AG04450 (cell line): ENCODE measurements at regions not wholly inside any gene's neighbourhood (a gene's known extent, or its start where the extent isn't known, plus 50 kb on each side); places are given as distances from the start of the nearest gene placed in this dataset.
"Not testable (repeated sequence)": the region's sequence is repeated elsewhere in the genome, so short reads cannot be mapped to it uniquely, and the experiment has no call there.

Source experiments
- CTCF ChIA-PET: fragments of 300-600, 350-600 bp; formaldehyde crosslinking; extraction: SDS; loops from one replicate; lab custom pipeline; 2022; ENCODE audit warnings: antibody characterized with exemption, inconsistent platforms; lab: Charles Lee
- POLR2A ChIA-PET: fragments of 350-600 bp; formaldehyde crosslinking; extraction: SDS; loops from one replicate; lab custom pipeline; 2021; ENCODE audit warnings: antibody characterized with exemption, inconsistent platforms; lab: Yijun Ruan, JAX
- DNase-seq: peaks from one replicate; pipeline ENCODE4 v3.0.0-alpha.2; 2011; ENCODE audit warnings: low read depth, low spot score
- H3K27ac ChIP-seq: one replicate; pipeline ENCODE4 v1.5.1; 2012; ENCODE audit warnings: low read depth, low read length, control low read depth
- H3K27me3 ChIP-seq: one replicate; pipeline ENCODE4 v1.6.0; 2012; ENCODE audit warnings: low read length; ENCODE audit not compliant: control insufficient read depth, insufficient read depth
- H3K4me3 ChIP-seq: 2 replicates; pipeline ENCODE4 v1.5.1; 2011; ENCODE audit warnings: mild to moderate bottlenecking, low read depth, low read length, control low read depth
- H3K9me3 ChIP-seq: 2 replicates; pipeline ENCODE4 v1.5.1; 2012; ENCODE audit warnings: low read length; ENCODE audit not compliant: control insufficient read depth, insufficient read depth
- TF ChIP-seq, protein P1 (sequence below): IDR thresholded peaks from 2 replicates; pipeline ENCODE4 v1.5.1; 2011; ENCODE audit warnings: low read depth, low read length, control low read depth, inconsistent platforms

DNA sequence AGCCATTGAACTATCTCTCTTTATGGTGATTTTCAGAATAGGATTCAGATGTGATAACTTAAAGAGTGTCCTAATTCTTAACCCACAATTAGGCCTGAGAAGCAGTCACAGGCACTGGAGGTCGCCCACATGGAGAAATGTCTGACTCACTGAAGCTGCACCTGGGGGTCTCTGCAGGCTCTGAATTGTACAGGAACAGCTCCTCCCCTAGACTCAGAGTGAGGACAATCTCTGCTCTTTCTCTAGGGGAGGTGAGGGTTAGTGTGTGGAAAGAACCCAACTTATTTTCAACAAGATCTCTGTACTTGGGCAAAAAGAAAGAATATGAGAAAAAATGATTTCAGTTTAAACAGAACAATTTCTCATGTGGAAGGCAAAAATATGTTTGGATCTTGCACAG lies 1124.6 kb downstream of the TMEM121 start:
- CTCF ChIA-PET, result no interaction called here

DNA sequence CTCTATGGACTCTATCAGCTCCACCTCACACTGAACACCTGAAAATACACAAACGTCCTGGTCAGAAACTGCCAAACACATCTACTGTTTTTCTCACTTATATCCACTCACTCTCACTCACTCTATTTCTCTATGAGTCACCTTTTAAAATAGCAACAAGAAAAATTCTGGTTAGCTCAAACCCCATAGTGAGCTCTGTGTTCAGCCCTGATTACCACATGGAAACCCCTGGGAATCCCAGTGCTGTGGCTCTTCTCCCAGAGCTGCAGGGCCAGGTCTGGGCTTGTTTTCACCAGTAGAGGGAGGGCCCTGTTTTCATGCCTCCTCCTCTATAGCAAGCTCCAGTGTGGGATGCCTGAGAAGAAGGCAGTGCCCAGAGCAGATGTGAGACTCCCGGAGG lies 1126.1 kb downstream of the TMEM121 start:
- TF ChIP-seq, protein P1, sequence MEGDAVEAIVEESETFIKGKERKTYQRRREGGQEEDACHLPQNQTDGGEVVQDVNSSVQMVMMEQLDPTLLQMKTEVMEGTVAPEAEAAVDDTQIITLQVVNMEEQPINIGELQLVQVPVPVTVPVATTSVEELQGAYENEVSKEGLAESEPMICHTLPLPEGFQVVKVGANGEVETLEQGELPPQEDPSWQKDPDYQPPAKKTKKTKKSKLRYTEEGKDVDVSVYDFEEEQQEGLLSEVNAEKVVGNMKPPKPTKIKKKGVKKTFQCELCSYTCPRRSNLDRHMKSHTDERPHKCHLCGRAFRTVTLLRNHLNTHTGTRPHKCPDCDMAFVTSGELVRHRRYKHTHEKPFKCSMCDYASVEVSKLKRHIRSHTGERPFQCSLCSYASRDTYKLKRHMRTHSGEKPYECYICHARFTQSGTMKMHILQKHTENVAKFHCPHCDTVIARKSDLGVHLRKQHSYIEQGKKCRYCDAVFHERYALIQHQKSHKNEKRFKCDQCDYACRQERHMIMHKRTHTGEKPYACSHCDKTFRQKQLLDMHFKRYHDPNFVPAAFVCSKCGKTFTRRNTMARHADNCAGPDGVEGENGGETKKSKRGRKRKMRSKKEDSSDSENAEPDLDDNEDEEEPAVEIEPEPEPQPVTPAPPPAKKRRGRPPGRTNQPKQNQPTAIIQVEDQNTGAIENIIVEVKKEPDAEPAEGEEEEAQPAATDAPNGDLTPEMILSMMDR, result no peak
- no peaks in the 10 kb centered on the region for H3K27me3 ChIP-seq
- no peak for DNase-seq
- peaks cover 22% of the 10 kb centered on the region for H3K9me3 ChIP-seq
- CTCF ChIA-PET, result no interaction called here
- no peak overlapping the region for H3K27ac ChIP-seq
- H3K4me3 ChIP-seq, result no peak overlapping the region
- POLR2A ChIA-PET, result no interaction called here

More for the DNA sequence above, 1124.6 kb downstream of the TMEM121 start:
- Histone ChIP-seq H3K4me3 (no peak overlapping the region), H3K9me3 (peaks cover 17% of the 10 kb centered on the region), H3K27me3 (no peaks in the 10 kb centered on the region), H3K27ac (no peak overlapping the region)
- no peak for DNase-seq
- POLR2A ChIA-PET, result no interaction called here
- TF ChIP-seq, protein P1, result no peak

DNA sequence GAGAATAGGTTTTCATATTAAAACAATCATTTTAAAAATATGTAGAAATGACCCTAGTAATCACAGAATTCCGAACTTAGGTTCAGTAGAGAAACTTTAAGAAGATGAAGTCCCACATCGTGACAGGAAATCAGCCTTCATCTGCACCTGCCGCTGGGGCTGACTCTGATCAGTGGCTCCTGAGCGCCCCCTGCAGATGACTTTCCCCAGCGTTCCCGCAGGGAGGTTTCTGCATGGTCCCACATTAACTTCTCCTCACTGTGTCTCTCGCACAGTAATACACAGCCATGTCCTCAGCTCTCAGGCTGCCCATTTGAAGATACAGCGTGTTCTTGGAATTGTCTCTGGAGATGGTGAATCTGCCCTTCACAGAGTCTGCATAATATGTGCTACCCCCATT lies 1131.1 kb downstream of the TMEM121 start:
- Histone ChIP-seq H3K27me3 (no peaks in the 10 kb centered on the region), H3K9me3 (peaks cover 15% of the 10 kb centered on the region), H3K4me3 (no peak overlapping the region), H3K27ac (no peak overlapping the region)
- DNase-seq, result no peak
- TF ChIP-seq, protein P1, result no peak
- ChIA-PET CTCF (no interaction called here), POLR2A (no interaction called here)

DNA sequence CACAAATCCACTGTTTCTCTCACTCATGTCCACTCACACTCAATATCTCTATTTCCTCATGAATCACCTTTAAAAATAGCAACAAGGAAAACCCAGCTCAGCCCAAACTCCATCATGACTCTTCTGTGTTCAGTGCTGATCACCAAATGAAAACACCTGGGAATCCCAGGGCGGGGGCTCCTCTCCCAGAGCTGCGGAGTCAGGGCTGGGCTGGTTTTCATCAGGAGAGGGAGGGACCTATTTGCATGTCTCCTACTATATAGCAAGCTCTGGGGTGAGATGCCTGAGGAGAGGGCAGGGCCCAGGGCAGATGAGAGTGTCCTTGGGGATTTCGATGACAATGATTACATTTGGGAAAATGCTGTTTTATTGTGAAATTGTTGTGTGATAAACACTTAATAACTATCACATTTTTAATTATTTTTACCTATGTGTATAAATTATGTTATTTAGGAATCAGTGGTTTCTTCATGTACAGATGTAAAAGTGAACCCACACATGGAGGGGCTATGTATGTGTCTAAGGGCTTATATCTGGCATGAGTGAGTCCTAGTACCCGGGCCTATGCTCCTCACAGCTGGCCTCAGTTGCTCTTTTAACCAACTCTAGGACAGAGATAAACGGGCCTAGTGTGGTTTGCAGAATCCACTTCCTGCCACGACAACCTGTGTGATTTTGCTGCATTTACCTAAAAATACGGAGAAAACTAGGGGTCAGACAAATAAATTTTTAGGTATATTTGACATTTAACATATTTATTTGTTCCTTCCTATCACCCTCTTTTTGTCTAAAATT lies 1131.9 kb downstream of the TMEM121 start:
- CTCF ChIA-PET, H3K27ac ChIP-seq, H3K27me3 ChIP-seq, POLR2A ChIA-PET, DNase-seq, H3K4me3 ChIP-seq: not testable (repeated sequence)
- peaks cover 12% of the 10 kb centered on the region for H3K9me3 ChIP-seq

DNA sequence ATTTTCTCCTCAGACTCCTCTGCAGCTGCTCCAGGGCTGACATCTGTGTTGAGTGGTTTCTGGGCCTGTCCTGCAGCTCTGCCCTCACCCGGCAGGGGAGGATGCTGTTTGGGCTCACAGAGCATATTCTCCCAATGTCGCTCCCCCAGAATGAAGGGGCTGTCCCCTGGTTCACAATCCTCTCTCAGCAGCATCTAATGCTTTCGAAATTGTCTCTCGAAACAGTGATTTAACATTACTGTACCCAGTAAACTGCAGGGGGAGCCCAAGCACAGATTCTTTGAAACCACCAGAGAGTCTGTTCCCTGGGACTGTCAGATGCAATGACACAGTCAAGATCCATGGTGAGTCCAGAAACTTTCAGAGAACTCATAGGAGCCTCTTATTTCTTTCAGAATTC lies 1135.2 kb downstream of the TMEM121 start:
- POLR2A ChIA-PET, H3K4me3 ChIP-seq, H3K27me3 ChIP-seq, H3K27ac ChIP-seq, DNase-seq, CTCF ChIA-PET: not testable (repeated sequence)
- H3K9me3 ChIP-seq, result peaks cover 24% of the 10 kb centered on the region

DNA sequence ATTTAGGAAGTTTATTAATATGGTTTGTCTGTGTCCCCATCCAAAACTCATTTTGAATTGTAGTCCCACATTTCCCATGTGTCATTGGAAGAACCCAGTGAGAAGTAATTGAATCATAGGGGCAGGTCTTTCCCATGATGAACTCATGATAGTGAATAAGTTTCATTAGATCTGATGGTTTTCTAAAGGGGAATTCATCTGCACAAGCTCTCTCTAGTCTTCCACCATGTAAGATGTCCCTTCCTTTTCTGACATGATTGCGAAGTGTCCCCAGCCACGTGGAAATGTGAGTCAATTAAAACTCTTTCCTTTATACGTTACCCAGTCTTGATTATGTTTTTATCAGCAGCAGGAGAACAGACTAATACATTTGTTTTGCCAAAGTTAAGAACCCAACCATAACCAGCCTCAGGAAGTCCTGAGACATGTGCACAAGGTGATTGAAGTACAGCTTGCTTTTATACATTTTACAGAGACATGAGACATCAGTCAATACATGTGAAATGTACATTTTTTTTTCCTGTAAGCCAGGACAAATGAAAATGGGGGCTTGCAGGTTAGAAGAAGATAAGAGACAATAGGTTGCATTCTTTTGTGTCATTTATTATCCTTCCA lies 1136.7 kb downstream of the TMEM121 start:
- CTCF ChIA-PET, result no interaction called here
- H3K4me3 ChIP-seq, result no peak overlapping the region
- TF ChIP-seq, protein P1, result no peak
- POLR2A ChIA-PET, result no interaction called here
- DNase-seq, result no peak
- H3K9me3 ChIP-seq, result peaks cover 20% of the 10 kb centered on the region
- no peaks in the 10 kb centered on the region for H3K27me3 ChIP-seq
- no peak overlapping the region for H3K27ac ChIP-seq

DNA sequence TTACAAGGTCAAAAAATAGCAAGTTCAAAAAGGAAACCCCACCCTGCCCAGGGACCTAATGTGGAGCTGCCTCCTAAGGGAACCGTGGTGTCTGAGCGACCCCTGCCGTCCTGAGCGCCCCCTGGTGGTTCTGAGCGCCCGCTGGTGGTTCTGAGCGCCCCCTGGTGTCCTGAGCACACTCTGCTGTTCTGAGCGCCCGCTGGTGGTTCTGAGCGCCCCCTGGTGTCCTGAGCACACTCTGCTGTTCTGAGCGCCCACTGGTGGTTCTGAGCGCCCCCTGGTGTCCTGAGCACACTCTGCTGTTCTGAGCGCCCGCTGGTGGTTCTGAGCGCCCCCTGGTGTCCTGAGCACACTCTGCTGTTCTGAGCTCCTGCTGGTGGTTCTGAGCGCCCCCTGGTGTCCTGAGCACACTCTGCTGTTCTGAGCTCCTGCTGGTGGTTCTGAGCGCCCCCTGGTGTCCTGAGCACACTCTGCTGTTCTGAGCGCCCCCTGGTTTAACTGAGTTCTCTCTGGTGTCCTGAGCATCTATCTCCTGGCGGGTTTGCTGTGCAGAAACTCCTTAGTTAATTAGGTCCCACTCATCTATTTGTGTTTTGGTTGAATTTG lies 1137.5 kb downstream of the TMEM121 start:
- H3K27ac ChIP-seq, H3K4me3 ChIP-seq, POLR2A ChIA-PET, CTCF ChIA-PET, H3K27me3 ChIP-seq, DNase-seq: not testable (repeated sequence)
- H3K9me3 ChIP-seq, result peaks cover 18% of the 10 kb centered on the region
